Memory B cell (primary cell): ENCODE measurements at regions not wholly inside any gene's neighbourhood (a gene's known extent, or its start where the extent isn't known, plus 50 kb on each side); places are given as distances from the start of the nearest gene placed in this dataset.

Source experiments
- ATAC-seq: fragments of 150-1000 bp; cut with Tn5 transposase; 2 replicates; pipeline ENCODE4 v1.10.0; 2021; ENCODE audit warnings: low read depth, mild to moderate bottlenecking, moderate library complexity
- DNase-seq, 2 donors: peaks; one replicate each; pipeline ENCODE4 v3.0.0; 2022; ENCODE audit warnings: low spot score in 2 of 2
- H3K27ac Mint-ChIP-seq: one replicate; pipeline ENCODE4 v1.8.0; 2022; ENCODE audit warnings: mild to moderate bottlenecking, moderate library complexity, mixed read lengths
- H3K27me3 Mint-ChIP-seq: one replicate; pipeline ENCODE4 v1.8.0; 2022; ENCODE audit warnings: mixed read lengths
- H3K36me3 Mint-ChIP-seq: one replicate; pipeline ENCODE4 v1.8.0; 2022; ENCODE audit warnings: mild to moderate bottlenecking, mixed read lengths
- H3K4me1 Mint-ChIP-seq: one replicate; pipeline ENCODE4 v1.8.0; 2022; ENCODE audit warnings: mixed read lengths
- H3K4me3 Mint-ChIP-seq: one replicate; pipeline ENCODE4 v1.8.0; 2022; ENCODE audit warnings: mild to moderate bottlenecking, moderate library complexity, mixed read lengths
- H3K9me3 Mint-ChIP-seq: one replicate; pipeline ENCODE4 v1.8.0; 2022; ENCODE audit warnings: mixed read lengths

DNA sequence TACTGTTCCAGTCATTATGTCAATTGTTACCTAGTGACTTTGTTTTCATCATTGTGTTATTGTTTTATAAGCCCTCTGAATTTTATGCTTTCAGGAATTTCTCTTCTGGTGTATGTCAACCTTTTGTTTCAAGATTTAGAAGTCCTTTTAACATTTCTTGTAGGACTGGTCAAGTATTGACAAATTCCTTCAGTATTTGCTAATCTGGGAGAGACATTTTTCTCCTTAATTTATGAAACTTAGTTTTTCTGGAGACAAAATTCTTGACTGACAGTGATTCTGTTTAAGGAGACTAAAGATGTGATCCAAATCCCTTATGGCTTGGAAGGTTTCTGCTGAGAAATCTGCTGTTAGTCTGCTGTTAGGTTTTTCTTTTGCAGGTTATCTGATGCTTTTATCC lies 84.9 kb upstream of the NT5C1B start:
- peaks cover 23% of the 10 kb centered on the region for H3K36me3 Mint-ChIP-seq
- H3K9me3 Mint-ChIP-seq: peaks cover 17% of the 10 kb centered on the region
- no peaks in the 10 kb centered on the region for H3K27me3 Mint-ChIP-seq
- H3K27ac Mint-ChIP-seq: no peak overlapping the region
- no peak for ATAC-seq
- no peak overlapping the region for H3K4me3 Mint-ChIP-seq
- no peak for DNase-seq
- H3K4me1 Mint-ChIP-seq: no peaks in the 10 kb centered on the region

- Mint-ChIP-seq H3K9me3 (peaks cover 20% of the 10 kb centered on the region), H3K27ac (no peak overlapping the region), H3K36me3 (peaks cover 24% of the 10 kb centered on the region), H3K4me3 (no peak overlapping the region), H3K4me1 (no peaks in the 10 kb centered on the region), H3K27me3 (no peaks in the 10 kb centered on the region)
- ATAC-seq: no peak
- DNase-seq: no peak
Measured at GRCh38 chr2:18671363-18671762, 82.0 kb upstream of the NT5C1B start.

GRCh38 chr2:18668221-18668620 lies 78.9 kb upstream of the NT5C1B start:
- H3K4me3 Mint-ChIP-seq: no peak overlapping the region
- no peak for DNase-seq
- H3K9me3 Mint-ChIP-seq: peaks cover 6% of the 10 kb centered on the region
- H3K36me3 Mint-ChIP-seq: peaks cover 12% of the 10 kb centered on the region
- H3K27ac Mint-ChIP-seq: no peak overlapping the region
- H3K4me1 Mint-ChIP-seq: no peaks in the 10 kb centered on the region
- H3K27me3 Mint-ChIP-seq: no peaks in the 10 kb centered on the region
- ATAC-seq: no peak

DNA sequence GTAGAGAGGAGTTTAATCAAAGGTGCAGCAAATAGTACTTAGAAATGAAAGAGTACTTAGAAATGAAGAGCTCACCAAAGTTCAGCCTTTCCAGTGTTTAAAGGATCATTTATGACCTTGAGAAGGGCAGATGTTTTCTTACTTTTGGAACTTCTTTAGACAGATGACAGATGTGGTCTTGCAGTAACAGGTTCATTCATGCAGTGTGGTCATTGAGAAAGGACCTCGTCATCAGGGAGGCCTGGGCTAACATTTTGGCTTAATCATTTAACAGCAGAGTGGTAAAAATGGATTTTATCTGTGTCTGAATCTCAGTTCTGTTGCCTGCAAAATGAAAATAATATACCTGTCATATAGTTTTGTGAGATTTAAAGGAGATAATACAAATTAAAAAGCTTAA lies 75.1 kb upstream of the NT5C1B start:
- DNase-seq (no peak), ATAC-seq (no peak)
- H3K27me3 Mint-ChIP-seq: no peaks in the 10 kb centered on the region
- H3K27ac Mint-ChIP-seq: no peak overlapping the region
- peaks cover 8% of the 10 kb centered on the region for H3K36me3 Mint-ChIP-seq
- H3K4me1 Mint-ChIP-seq: no peaks in the 10 kb centered on the region
- peaks cover 4% of the 10 kb centered on the region for H3K9me3 Mint-ChIP-seq
- H3K4me3 Mint-ChIP-seq: no peak overlapping the region

DNA sequence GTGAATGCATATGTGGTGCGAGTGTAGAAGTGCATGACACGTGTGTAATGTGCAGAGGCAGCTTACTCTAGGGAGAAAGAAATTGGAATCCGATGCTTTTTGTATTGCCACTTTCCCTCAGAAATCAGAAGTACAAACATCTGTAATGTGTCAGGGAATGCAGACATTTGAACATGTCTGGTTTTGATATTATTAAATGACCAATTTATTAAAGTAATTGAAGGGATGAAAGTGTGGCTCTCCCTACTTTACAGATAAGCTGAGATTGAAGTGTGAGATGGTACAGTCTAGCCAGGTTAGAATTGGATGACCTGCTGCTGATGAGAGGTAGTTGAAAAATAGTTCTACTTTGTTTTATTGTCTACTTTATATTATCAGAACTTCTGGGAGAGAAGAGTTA lies 74.5 kb upstream of the NT5C1B start:
- H3K36me3 Mint-ChIP-seq: peaks cover 8% of the 10 kb centered on the region
- H3K4me1 Mint-ChIP-seq: no peaks in the 10 kb centered on the region
- ATAC-seq (no peak), DNase-seq (no peak)
- H3K9me3 Mint-ChIP-seq: peaks cover 4% of the 10 kb centered on the region
- no peak overlapping the region for H3K27ac Mint-ChIP-seq
- H3K4me3 Mint-ChIP-seq: no peak overlapping the region
- no peaks in the 10 kb centered on the region for H3K27me3 Mint-ChIP-seq

GRCh38 chr2:18662689-18663088 lies 73.3 kb upstream of the NT5C1B start:
- no peak for DNase-seq
- no peak for ATAC-seq
- Mint-ChIP-seq H3K27me3 (no peaks in the 10 kb centered on the region), H3K36me3 (peaks cover 7% of the 10 kb centered on the region), H3K27ac (no peak overlapping the region), H3K4me1 (no peaks in the 10 kb centered on the region), H3K4me3 (no peak overlapping the region), H3K9me3 (peaks cover 4% of the 10 kb centered on the region)

- Mint-ChIP-seq H3K4me1 (no peaks in the 10 kb centered on the region), H3K4me3 (no peak overlapping the region), H3K27ac (no peak overlapping the region), H3K36me3 (peaks cover 2% of the 10 kb centered on the region), H3K9me3 (no peaks in the 10 kb centered on the region), H3K27me3 (no peaks in the 10 kb centered on the region)
- DNase-seq: no peak
- ATAC-seq: no peak
Measured at GRCh38 chr2:18659915-18660314, 70.5 kb upstream of the NT5C1B start.

GRCh38 chr2:18656048-18656447 lies 66.7 kb upstream of the NT5C1B start:
- no peak overlapping the region for H3K27ac Mint-ChIP-seq
- H3K4me1 Mint-ChIP-seq: no peaks in the 10 kb centered on the region
- no peak overlapping the region for H3K4me3 Mint-ChIP-seq
- ATAC-seq (no peak), DNase-seq (no peak)
- H3K9me3 Mint-ChIP-seq: no peaks in the 10 kb centered on the region
- H3K36me3 Mint-ChIP-seq: peaks cover 2% of the 10 kb centered on the region
- no peaks in the 10 kb centered on the region for H3K27me3 Mint-ChIP-seq

DNA sequence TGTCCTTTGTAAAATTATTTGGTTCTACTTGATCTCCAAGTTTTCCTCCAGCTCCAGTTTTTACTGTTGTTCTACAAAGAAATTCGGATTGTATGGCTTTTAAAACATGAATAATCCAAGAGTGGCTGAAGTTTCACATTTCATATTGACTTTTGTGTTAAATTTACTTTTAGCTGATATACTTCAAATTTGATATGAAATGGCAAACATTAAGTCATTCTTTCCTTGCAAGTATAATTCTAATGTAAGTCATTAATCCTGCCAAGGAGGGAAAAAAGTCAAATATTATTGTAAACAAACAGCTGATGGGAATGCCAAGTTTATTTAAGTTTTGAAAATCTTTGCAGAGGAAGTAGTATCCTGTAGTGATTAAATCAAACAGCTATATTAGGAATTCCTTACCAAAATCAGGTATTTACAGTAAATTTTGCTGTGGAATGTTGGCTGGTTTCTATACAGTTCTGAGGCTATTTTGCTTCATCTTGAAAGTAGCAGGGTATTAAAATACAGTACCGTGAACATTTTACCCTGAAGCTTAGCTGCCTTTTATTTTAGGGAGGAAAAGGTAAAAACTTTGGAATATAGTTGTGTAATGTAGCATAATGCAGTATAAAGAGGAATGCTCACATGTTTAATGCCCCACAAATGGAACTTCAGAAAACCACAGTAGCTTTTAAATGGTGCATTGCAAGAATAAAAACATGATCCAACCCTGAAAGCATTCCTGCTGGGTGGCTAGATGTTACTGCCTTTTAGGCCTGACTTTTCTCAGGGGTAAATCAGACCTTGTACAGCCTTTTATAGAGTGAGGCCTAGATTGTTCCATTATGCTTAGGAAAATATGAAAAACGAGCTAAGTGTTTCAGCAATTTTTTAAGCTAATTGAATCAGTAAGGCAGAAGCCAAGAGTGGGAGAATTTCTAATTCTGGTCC lies 62.7 kb upstream of the NT5C1B start:
- Mint-ChIP-seq H3K4me1 (no peaks in the 10 kb centered on the region), H3K9me3 (no peaks in the 10 kb centered on the region), H3K36me3 (peaks cover 5% of the 10 kb centered on the region), H3K4me3 (no peak overlapping the region), H3K27ac (no peak overlapping the region), H3K27me3 (no peaks in the 10 kb centered on the region)
- no peak for DNase-seq
- no peak for ATAC-seq

DNA sequence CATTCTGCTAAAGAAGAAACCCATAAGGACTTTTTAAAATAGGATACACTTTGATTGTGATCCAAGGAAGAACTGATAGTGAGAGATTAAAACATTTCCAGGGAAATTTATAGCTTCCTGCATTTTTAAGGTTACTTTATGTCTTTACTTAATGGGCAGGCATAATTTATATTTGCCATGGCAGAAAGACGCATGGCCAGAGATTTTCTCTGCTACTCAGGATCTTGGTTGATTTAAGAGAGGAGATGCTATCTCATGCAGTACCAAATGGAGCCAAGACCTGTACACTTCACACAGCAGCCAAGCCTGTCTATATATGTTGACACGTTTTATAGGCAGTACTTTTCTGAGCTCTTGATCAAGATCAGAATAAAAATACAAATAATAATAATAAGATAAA lies 60.9 kb upstream of the NT5C1B start:
- Mint-ChIP-seq H3K36me3 (peaks cover 9% of the 10 kb centered on the region), H3K27me3 (no peaks in the 10 kb centered on the region), H3K27ac (no peak overlapping the region), H3K9me3 (peaks cover 3% of the 10 kb centered on the region), H3K4me3 (no peak overlapping the region), H3K4me1 (no peaks in the 10 kb centered on the region)
- ATAC-seq: no peak
- no peak for DNase-seq

- H3K9me3 Mint-ChIP-seq: peaks cover 4% of the 10 kb centered on the region
- H3K36me3 Mint-ChIP-seq: peaks cover 13% of the 10 kb centered on the region
- ATAC-seq: no peak
Measured at GRCh38 chr2:18649502-18650135, 60.2 kb upstream of the NT5C1B start.

GRCh38 chr2:18648161-18648560 lies 58.8 kb upstream of the NT5C1B start:
- Mint-ChIP-seq H3K9me3 (peaks cover 4% of the 10 kb centered on the region), H3K27ac (no peak overlapping the region), H3K36me3 (peaks cover 14% of the 10 kb centered on the region), H3K27me3 (no peaks in the 10 kb centered on the region), H3K4me3 (no peak overlapping the region), H3K4me1 (no peaks in the 10 kb centered on the region)
- ATAC-seq (no peak), DNase-seq (no peak)

More at GRCh38 chr2:18649502-18650135, 60.2 kb upstream of the NT5C1B start:
- Mint-ChIP-seq H3K27me3 (no peaks in the 10 kb centered on the region), H3K27ac (no peak overlapping the region), H3K4me1 (no peaks in the 10 kb centered on the region), H3K4me3 (no peak overlapping the region)
- no peak for DNase-seq

- H3K36me3 Mint-ChIP-seq: peaks cover 15% of the 10 kb centered on the region
Measured at GRCh38 chr2:18647731-18648130, 58.4 kb upstream of the NT5C1B start.

GRCh38 chr2:18645315-18645714 lies 55.9 kb upstream of the NT5C1B start:
- no peak for DNase-seq
- no peak for ATAC-seq

More at GRCh38 chr2:18647731-18648130, 58.4 kb upstream of the NT5C1B start:
- no peak for ATAC-seq
- Mint-ChIP-seq H3K4me1 (no peaks in the 10 kb centered on the region), H3K27ac (no peak overlapping the region), H3K27me3 (no peaks in the 10 kb centered on the region), H3K9me3 (peaks cover 4% of the 10 kb centered on the region), H3K4me3 (no peak overlapping the region)
- no peak for DNase-seq

More at GRCh38 chr2:18645315-18645714, 55.9 kb upstream of the NT5C1B start:
- no peak overlapping the region for H3K4me3 Mint-ChIP-seq
- H3K9me3 Mint-ChIP-seq: peaks cover 4% of the 10 kb centered on the region
- H3K27ac Mint-ChIP-seq: no peak overlapping the region
- no peaks in the 10 kb centered on the region for H3K27me3 Mint-ChIP-seq
- H3K4me1 Mint-ChIP-seq: no peaks in the 10 kb centered on the region
- H3K36me3 Mint-ChIP-seq: peaks cover 17% of the 10 kb centered on the region
